LNCAP (cell line): ENCODE measurements at regions not wholly inside any gene's neighbourhood (a gene's known extent, or its start where the extent isn't known, plus 50 kb on each side); places are given as distances from the start of the nearest gene placed in this dataset.
A peak's percentile ranks its signal among the peaks of the same experiment; 100 is the strongest.

Experiments used
- TF ChIP-seq, protein P1 (sequence below): fragments of 450-650 bp; IDR thresholded peaks from 2 replicates; pipeline ENCODE4 v1.5.1; 2017; ENCODE audit warnings: mild to moderate bottlenecking

DNA sequence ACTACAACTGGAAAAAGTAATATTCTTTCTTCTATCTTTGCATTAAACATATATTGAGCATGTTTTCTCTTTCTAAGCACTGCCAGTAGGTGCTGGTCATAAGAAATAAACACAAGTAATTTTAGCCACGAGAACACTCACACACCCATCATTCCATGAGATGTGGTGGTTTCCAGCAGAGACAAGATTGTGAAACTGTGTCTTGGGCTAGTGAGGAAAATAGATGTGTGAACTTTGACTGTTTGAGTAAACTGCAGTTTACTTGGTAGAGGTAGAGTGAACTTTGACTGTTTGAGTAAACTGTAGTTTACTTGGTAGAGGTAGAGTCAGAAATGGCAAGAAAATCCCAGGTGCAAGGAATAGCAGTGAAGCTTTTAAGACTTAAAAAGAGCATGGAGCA lies 300.9 kb upstream of the HS3ST1 start:
- TF ChIP-seq, protein P1, sequence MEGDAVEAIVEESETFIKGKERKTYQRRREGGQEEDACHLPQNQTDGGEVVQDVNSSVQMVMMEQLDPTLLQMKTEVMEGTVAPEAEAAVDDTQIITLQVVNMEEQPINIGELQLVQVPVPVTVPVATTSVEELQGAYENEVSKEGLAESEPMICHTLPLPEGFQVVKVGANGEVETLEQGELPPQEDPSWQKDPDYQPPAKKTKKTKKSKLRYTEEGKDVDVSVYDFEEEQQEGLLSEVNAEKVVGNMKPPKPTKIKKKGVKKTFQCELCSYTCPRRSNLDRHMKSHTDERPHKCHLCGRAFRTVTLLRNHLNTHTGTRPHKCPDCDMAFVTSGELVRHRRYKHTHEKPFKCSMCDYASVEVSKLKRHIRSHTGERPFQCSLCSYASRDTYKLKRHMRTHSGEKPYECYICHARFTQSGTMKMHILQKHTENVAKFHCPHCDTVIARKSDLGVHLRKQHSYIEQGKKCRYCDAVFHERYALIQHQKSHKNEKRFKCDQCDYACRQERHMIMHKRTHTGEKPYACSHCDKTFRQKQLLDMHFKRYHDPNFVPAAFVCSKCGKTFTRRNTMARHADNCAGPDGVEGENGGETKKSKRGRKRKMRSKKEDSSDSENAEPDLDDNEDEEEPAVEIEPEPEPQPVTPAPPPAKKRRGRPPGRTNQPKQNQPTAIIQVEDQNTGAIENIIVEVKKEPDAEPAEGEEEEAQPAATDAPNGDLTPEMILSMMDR, result no peak

DNA sequence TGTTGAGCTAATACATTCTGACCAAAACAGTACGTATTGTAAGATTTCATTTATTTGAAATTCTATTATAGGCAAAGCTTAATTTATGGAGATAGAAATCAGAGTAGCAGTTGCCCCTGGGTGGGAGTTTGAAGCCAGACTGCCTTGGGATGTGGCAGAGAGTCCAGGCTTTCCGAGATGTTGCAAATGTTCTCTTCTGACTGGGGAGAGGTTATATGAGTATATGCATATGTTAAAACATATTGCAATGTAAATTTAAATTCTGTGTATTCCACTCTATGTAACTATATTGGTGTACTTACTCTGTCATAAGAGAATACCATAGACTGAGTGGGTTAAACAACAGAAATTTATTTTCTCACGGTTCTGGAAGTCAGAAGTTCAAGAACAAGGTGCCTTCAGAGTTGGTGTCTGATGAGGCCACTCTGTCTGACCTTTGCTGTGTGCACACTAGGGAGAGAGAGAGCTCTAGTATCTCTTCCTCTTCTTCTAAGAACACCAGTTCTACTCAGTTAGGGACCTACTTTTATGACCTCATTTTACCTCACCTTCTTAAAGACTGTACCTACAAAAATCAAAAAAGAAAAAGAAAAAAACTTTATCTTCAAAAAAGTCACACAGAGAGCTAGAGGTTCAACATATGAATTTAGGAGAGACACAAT lies 299.3 kb upstream of the HS3ST1 start:
- TF ChIP-seq, protein P1, result no peak

DNA sequence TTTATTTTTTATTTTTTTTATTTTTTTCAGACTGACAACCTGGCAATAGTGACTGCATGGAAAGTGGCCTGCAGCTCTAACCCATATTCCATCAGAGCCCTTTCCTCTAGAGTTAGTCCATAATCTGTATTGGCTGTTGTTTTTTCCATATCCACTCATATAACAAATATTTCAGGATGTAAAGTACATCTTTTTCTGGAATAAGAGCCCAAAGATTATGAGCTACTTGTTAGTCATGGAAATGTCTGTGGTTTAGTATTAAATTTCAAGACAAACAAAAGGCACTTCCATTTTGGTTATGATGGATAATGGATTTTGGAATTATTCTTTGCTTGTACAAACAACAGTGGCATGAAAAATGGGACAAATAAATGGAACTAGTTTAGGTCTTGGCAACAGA lies 296.0 kb upstream of the HS3ST1 start:
- TF ChIP-seq, protein P1, result no peak

DNA sequence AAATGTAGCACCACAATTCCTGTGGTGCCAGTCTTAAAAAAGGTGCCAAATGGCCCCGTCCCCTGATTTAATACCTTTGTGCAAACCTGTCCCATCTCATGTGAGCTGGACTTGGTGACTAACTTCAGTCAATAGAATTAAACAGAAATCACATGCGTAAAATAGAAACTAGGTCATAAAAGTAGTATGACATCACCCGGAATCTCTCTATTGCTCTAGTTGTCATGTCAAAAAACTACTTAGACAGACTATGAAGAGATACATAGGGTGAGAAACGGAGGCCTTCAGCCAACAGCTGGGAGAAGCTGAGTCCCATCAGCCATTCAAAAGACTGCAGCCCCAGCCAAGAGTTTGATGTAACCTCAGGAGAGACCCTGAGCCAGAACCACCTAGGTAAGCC lies 293.5 kb upstream of the HS3ST1 start:
- TF ChIP-seq, protein P1, result no peak

DNA sequence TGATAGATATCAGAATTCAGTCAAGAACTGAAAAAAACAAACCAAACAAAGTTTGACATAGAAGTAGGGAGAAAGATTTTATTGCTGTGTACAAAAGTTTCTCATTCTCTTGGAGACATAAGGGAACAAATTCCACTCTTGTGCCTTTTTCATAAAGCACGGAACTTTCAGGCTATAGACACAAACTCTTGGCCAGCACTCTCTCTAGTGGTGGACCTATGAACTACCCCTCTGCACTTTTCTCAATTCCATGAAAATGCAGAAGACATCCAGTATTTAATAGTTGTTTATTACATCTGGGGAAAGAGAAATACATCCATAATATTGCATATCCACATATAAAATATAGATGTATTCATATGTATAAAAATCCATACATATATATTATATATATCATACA lies 291.6 kb upstream of the HS3ST1 start:
- TF ChIP-seq, protein P1, result peak; percentile 78

DNA sequence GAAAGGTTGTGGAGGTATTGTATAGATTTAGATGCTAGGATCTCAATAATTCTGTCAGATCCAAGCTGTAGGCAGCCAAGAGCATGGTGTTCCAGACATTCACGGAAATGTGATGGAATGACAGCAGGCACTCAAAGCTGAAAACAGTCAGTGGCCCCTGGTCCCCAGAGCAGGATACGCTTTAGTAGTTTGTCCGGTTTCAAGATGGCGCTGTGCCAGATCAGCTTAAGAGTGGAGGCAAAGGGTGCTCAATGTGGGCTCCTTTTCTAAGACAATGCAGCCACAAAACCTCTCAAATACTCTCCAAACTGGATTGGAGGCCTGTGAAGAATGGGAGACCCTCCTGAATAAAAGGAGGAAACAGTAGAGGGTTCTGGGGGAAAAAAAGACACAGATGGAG lies 291.2 kb upstream of the HS3ST1 start:
- TF ChIP-seq, protein P1, result no peak

DNA sequence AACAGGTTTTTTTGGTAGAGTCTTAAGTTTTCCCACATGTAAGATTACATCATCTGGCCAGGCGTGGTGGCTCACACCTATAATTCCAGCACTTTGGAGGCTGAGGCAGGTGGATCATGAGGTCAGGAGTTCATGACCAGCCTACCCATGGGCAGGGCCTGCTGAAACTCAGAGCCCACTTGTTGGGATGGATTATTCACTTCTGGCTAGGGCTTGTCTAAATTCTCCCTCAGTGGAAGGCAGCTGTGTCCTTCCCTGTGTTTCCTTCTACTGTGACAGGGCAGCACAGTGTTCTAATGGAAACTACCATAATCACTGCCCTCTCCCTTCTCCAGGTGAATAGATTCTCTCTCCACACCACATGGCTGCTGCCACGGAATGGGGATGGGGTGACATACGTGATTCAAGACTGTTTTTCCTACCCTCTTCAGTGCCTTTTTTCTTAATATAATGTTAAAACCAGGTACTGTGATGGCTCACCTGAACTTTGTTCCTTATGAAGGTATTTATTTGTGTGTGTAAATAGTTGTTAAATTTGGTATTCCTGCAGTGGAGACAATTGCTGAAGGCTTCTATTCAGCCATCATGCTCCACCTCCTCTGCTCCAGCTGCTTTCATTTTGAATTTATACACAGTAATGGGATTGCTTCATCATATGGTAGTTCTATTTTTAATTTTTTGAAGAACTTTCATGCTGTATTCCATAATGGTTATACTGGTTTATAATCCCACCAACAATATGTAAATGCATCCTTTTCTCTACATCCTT lies 287.2 kb upstream of the HS3ST1 start:
- TF ChIP-seq, protein P1, result no peak
